Inflammatory macrophage (primary cell): ENCODE measurements at regions not wholly inside any gene's neighbourhood (a gene's known extent, or its start where the extent isn't known, plus 50 kb on each side); places are given as distances from the start of the nearest gene placed in this dataset.
A peak's percentile ranks its signal among the peaks of the same experiment; 100 is the strongest.
"Not testable (repeated sequence)": the region's sequence is repeated elsewhere in the genome, so short reads cannot be mapped to it uniquely, and the experiment has no call there.

Experiments
- DNase-seq, 2 donors: peaks; one replicate each; pipeline ENCODE4 v3.0.0-alpha.2; 2020 to 2022

GRCh38 chr2:35538796-35539195 is 816.8 kb upstream of the CRIM1 start:
- DNase-seq: no peak

GRCh38 chr2:35530615-35531135 is 824.9 kb upstream of the CRIM1 start:
- DNase-seq: no peak

GRCh38 chr2:35526741-35527140 is 828.8 kb upstream of the CRIM1 start:
- DNase-seq: no peak

- DNase-seq: no peak
Observed at GRCh38 chr2:35522450-35522849, 833.1 kb upstream of the CRIM1 start.

GRCh38 chr2:35510636-35511035 is 844.9 kb upstream of the CRIM1 start:
- DNase-seq: no peak

GRCh38 chr2:35508601-35509000 is 847.0 kb upstream of the CRIM1 start:
- DNase-seq: no peak

GRCh38 chr2:35504419-35504818 is 851.2 kb upstream of the CRIM1 start:
- DNase-seq: no peak

- DNase-seq: no peak
Observed at GRCh38 chr2:35503738-35504199, 851.8 kb upstream of the CRIM1 start.

- DNase-seq: no peak
Observed at GRCh38 chr2:35503311-35503710, 852.3 kb upstream of the CRIM1 start.

GRCh38 chr2:35501076-35501475 is 854.5 kb upstream of the CRIM1 start:
- DNase-seq: no peak

GRCh38 chr2:35496022-35496421 is 859.6 kb upstream of the CRIM1 start:
- no peak for DNase-seq

GRCh38 chr2:35495182-35495581 is 860.4 kb upstream of the CRIM1 start:
- DNase-seq: no peak

GRCh38 chr2:35478121-35478520 is 877.5 kb upstream of the CRIM1 start:
- DNase-seq: not testable (repeated sequence)

GRCh38 chr2:35468245-35468644 is 887.3 kb upstream of the CRIM1 start:
- DNase-seq: no peak

GRCh38 chr2:35463805-35464596 is 891.6 kb upstream of the CRIM1 start:
- no peak for DNase-seq

- no peak for DNase-seq
Observed at GRCh38 chr2:35462226-35462998, 893.2 kb upstream of the CRIM1 start.

GRCh38 chr2:35461406-35461805 is 894.2 kb upstream of the CRIM1 start:
- DNase-seq: no peak

- no peak for DNase-seq
Observed at GRCh38 chr2:35454966-35455638, 900.5 kb upstream of the CRIM1 start.

- DNase-seq: no peak
Observed at GRCh38 chr2:35447821-35448220, 907.8 kb upstream of the CRIM1 start.

GRCh38 chr2:35447215-35447614 is 908.4 kb upstream of the CRIM1 start:
- DNase-seq: peak; percentile 50 to 89

GRCh38 chr2:35443087-35443486 is 912.5 kb upstream of the CRIM1 start:
- DNase-seq: peak in 1 of 2 donors; percentile 33

- not testable (repeated sequence) for DNase-seq
Observed at GRCh38 chr2:35441575-35441974, 914.0 kb upstream of the CRIM1 start.

GRCh38 chr2:35440308-35440707 is 915.3 kb upstream of the CRIM1 start:
- not testable (repeated sequence) for DNase-seq
